H1 (cell line): ENCODE measurements at regions not wholly inside any gene's neighbourhood (a gene's known extent, or its start where the extent isn't known, plus 50 kb on each side); places are given as distances from the start of the nearest gene placed in this dataset.

Experiments used
- CTCF ChIA-PET: fragments of 300-600 bp; sonication (Branson Sonifier 250); formaldehyde crosslinking; loops from one replicate; lab custom pipeline; 2021; ENCODE audit not compliant: partially characterized antibody; lab: Charles Lee
- POLR2A ChIA-PET: fragments of 300-600 bp; sonication (Branson Sonifier 250); formaldehyde crosslinking; loops from one replicate; lab custom pipeline; 2021; ENCODE audit warnings: inconsistent platforms; ENCODE audit not compliant: partially characterized antibody; lab: Charles Lee
- DNase-seq, 2 experiments: peaks; one replicate each; pipeline versions ENCODE4 v3.0.0 to v3.0.0-alpha.2; 2010 to 2022; ENCODE audit warnings: low spot score in 2 of 2, low read depth in 1 of 2, mixed read lengths in 1 of 2
- FAIRE-seq: peaks from 2 replicates; lab custom pipeline; 2011; peaks lifted over from hg19 to GRCh38; lab: Jason Lieb, UNC
- H2AFZ ChIP-seq: 2 replicates; pipeline ENCODE4 v1.8.1; 2012; ENCODE audit warnings: low read length, inconsistent platforms
- H2AK5ac ChIP-seq: 2 replicates; pipeline ENCODE4 v1.6.1; 2013; ENCODE audit warnings: low read depth, low read length
- H2BK120ac ChIP-seq: replicated peaks from 2 replicates; pipeline ENCODE3; 2013; ENCODE audit warnings: low read depth, low read length, inconsistent platforms
- H2BK12ac ChIP-seq: 2 replicates; pipeline ENCODE4 v1.6.1; 2013; ENCODE audit warnings: low read depth, low read length
- H2BK15ac ChIP-seq: 2 replicates; pipeline ENCODE4 v1.6.1; 2013; ENCODE audit warnings: low read length
- H2BK20ac ChIP-seq: 2 replicates; pipeline ENCODE4 v1.6.1; 2013; ENCODE audit warnings: low read length
- H2BK5ac ChIP-seq: 2 replicates; pipeline ENCODE4 v1.6.1; 2013; ENCODE audit warnings: low read depth, low read length
- H3K14ac ChIP-seq: 2 replicates; pipeline ENCODE4 v1.6.1; 2013; ENCODE audit warnings: inconsistent platforms; ENCODE audit not compliant: insufficient read length
- H3K18ac ChIP-seq: 2 replicates; pipeline ENCODE4 v1.6.1; 2013; ENCODE audit warnings: low read length; ENCODE audit errors: extremely low read depth
- H3K23ac ChIP-seq: 2 replicates; pipeline ENCODE4 v1.6.1; 2013; ENCODE audit warnings: inconsistent platforms; ENCODE audit not compliant: insufficient read length
- H3K23me2 ChIP-seq: 2 replicates; pipeline ENCODE4 v1.6.1; 2013; ENCODE audit warnings: low read depth, low read length
- H3K27ac ChIP-seq: 2 replicates; pipeline ENCODE4 v1.6.1; 2011; ENCODE audit warnings: low read depth, low read length, inconsistent platforms
- H3K27me3 ChIP-seq, 4 experiments: replicated peaks in 1 of 4; 1 replicate in 1 of 4; 2 replicates in 3 of 4; pipeline versions ENCODE4 v1.6.1 to v1.8.1; 2011 to 2013; ENCODE audit warnings: low read length in 3 of 4, mild to moderate bottlenecking in 3 of 4, inconsistent platforms in 2 of 4, mixed read lengths in 2 of 4, moderate library complexity in 1 of 4; ENCODE audit not compliant: control insufficient read depth in 3 of 4, insufficient read depth in 3 of 4; ENCODE audit errors: extremely low read depth in 1 of 4
- H3K36me3 ChIP-seq, 4 experiments: 2 replicates each; pipeline versions ENCODE4 v1.6.1 to v1.8.1; 2011 to 2013; ENCODE audit warnings: mild to moderate bottlenecking in 4 of 4, low read length in 3 of 4, moderate library complexity in 2 of 4, control low read depth in 1 of 4, inconsistent platforms in 1 of 4; ENCODE audit not compliant: insufficient read depth in 4 of 4, control insufficient read depth in 2 of 4
- H3K4ac ChIP-seq: replicated peaks from 2 replicates; pipeline ENCODE3; 2013; ENCODE audit warnings: low read length, low read depth, mixed read lengths, inconsistent platforms; ENCODE audit not compliant: insufficient read length
- H3K4me1 ChIP-seq, 4 experiments: replicated peaks in 1 of 4; 1 replicate in 1 of 4; 2 replicates in 3 of 4; pipeline versions ENCODE4 v1.6.1 to v1.8.1; 2011 to 2013; ENCODE audit warnings: low read length in 3 of 4, inconsistent platforms in 2 of 4, mixed read lengths in 1 of 4; ENCODE audit not compliant: insufficient read depth in 4 of 4, control insufficient read depth in 3 of 4
- H3K4me2 ChIP-seq, 2 experiments: 2 replicates each; pipeline versions ENCODE4 v1.6.1 to v1.8.1; 2011 to 2013; ENCODE audit warnings: low read depth in 2 of 2, low read length in 2 of 2, control low read depth in 1 of 2, inconsistent platforms in 1 of 2, mild to moderate bottlenecking in 1 of 2; ENCODE audit not compliant: insufficient read depth in 1 of 2
- H3K4me3 ChIP-seq, 4 experiments: fragments of 200-600, 300-600 bp in 1 of 4; sonication (generic), shearing (Covaris generic), sonication (Bioruptor Twin) in 1 of 4; 2 replicates each; pipeline versions ENCODE4 v1.5.1 to v1.8.1; 2011 to 2016; ENCODE audit warnings: low read length in 4 of 4, low read depth in 3 of 4, control low read depth in 2 of 4, inconsistent platforms in 2 of 4, mild to moderate bottlenecking in 2 of 4, mixed read lengths in 1 of 4, moderate library complexity in 1 of 4; ENCODE audit not compliant: insufficient read depth in 2 of 4; ENCODE audit errors: extremely low read depth in 1 of 4
- H3K56ac ChIP-seq: replicated peaks from 2 replicates; pipeline ENCODE3; 2013; ENCODE audit warnings: low read depth, mild to moderate bottlenecking, mixed read lengths, low read length, inconsistent platforms; ENCODE audit not compliant: insufficient read length
- H3K79me1 ChIP-seq: 2 replicates; pipeline ENCODE4 v1.6.1; 2013; ENCODE audit warnings: low read depth, low read length, control low read depth
- H3K79me2 ChIP-seq, 2 experiments: 2 replicates each; pipeline versions ENCODE4 v1.6.1 to v1.8.1; 2012 to 2013; ENCODE audit warnings: low read length in 2 of 2, mild to moderate bottlenecking in 2 of 2, inconsistent platforms in 1 of 2; ENCODE audit not compliant: insufficient read depth in 2 of 2, control insufficient read depth in 1 of 2
- H3K9ac ChIP-seq, 4 experiments: replicated peaks in 1 of 4; 1 replicate in 1 of 4; 2 replicates in 3 of 4; pipeline versions ENCODE4 v1.6.1 to v1.8.1; 2011 to 2013; ENCODE audit warnings: low read depth in 3 of 4, low read length in 3 of 4, control low read depth in 2 of 4, mild to moderate bottlenecking in 2 of 4, moderate library complexity in 2 of 4, inconsistent platforms in 1 of 4; ENCODE audit errors: extremely low read depth in 1 of 4
- H3K9me3 ChIP-seq, 2 experiments: 2 replicates each; pipeline versions ENCODE4 v1.6.1 to v1.8.1; 2012 to 2013; ENCODE audit warnings: mild to moderate bottlenecking in 2 of 2, moderate library complexity in 2 of 2, control low read depth in 1 of 2, inconsistent platforms in 1 of 2, low read depth in 1 of 2, low read length in 1 of 2, mixed read lengths in 1 of 2; ENCODE audit not compliant: insufficient read depth in 2 of 2
- H4K20me1 ChIP-seq, 2 experiments: replicated peaks in 1 of 2; 2 replicates each; pipeline versions ENCODE3 to v1.8.1; 2011 to 2013; ENCODE audit warnings: inconsistent platforms in 2 of 2, low read length in 2 of 2, mild to moderate bottlenecking in 1 of 2; ENCODE audit not compliant: insufficient read depth in 2 of 2, control insufficient read depth in 1 of 2
- H4K5ac ChIP-seq: 2 replicates; pipeline ENCODE4 v1.6.1; 2013; ENCODE audit warnings: low read length, low read depth, mixed read lengths, inconsistent platforms; ENCODE audit not compliant: insufficient read length
- H4K8ac ChIP-seq: 2 replicates; pipeline ENCODE4 v1.8.0; 2013; ENCODE audit warnings: mild to moderate bottlenecking, moderate library complexity, low read length, inconsistent platforms; ENCODE audit not compliant: insufficient read depth; ENCODE audit errors: extremely low read depth
- H4K91ac ChIP-seq: replicated peaks from 2 replicates; pipeline ENCODE3; 2013; ENCODE audit warnings: low read length, mixed read lengths, inconsistent platforms; ENCODE audit not compliant: insufficient read length
- EP300 ChIP-seq, 2 experiments: IDR thresholded peaks; 1 replicate in 1 of 2; 2 replicates in 1 of 2; pipeline ENCODE4 v1.6.1; 2011 to 2012; ENCODE audit warnings: low read depth in 2 of 2, low read length in 2 of 2, mild to moderate bottlenecking in 2 of 2, borderline replicate concordance in 1 of 2, inconsistent platforms in 1 of 2, moderate library complexity in 1 of 2
- GABPA ChIP-seq: IDR thresholded peaks from 2 replicates; pipeline ENCODE4 v1.6.1; 2011; ENCODE audit warnings: mild to moderate bottlenecking, low read length, moderate library complexity, borderline replicate concordance; ENCODE audit not compliant: insufficient read depth
- HDAC6 ChIP-seq: IDR thresholded peaks from one replicate; pipeline ENCODE4 v1.7.1; 2012; ENCODE audit warnings: low read depth, mild to moderate bottlenecking, inconsistent platforms, low read length, moderate library complexity
- JUND ChIP-seq: IDR thresholded peaks from 2 replicates; pipeline ENCODE4 v1.6.1; 2011; ENCODE audit warnings: mild to moderate bottlenecking, improper control_type of control experiment, low read length
- KDM4A ChIP-seq: IDR thresholded peaks from one replicate; pipeline ENCODE4 v1.7.1; 2012; ENCODE audit warnings: low read depth, mild to moderate bottlenecking, moderate library complexity, low read length, inconsistent platforms; ENCODE audit not compliant: severe bottlenecking
- TBP ChIP-seq: IDR thresholded peaks from 2 replicates; pipeline ENCODE4 v1.6.1; 2011; ENCODE audit warnings: low read depth, low read length, improper control_type of control experiment
- YY1 ChIP-seq: IDR thresholded peaks from 2 replicates; pipeline ENCODE4 v1.6.1; 2011; ENCODE audit warnings: low read depth, mild to moderate bottlenecking, low read length
- ZNF274 ChIP-seq: IDR thresholded peaks from 2 replicates; pipeline ENCODE4 v1.7.0; 2012; ENCODE audit warnings: low read length, borderline replicate concordance; ENCODE audit errors: extremely low read depth
- WGBS, 2 experiments: shearing (Covaris generic) in 1 of 2; methylation state at CpG; one replicate each; pipeline versions ENCODE4 v1.1.6 to v1.1.7; 2013 to 2015; ENCODE audit warnings: low lambda C conversion rate in 2 of 2, mixed read lengths in 2 of 2, inconsistent platforms in 1 of 2, low coverage in 1 of 2, missing lambda C conversion rate in 1 of 2; ENCODE audit not compliant: insufficient replicate concordance in 2 of 2, insufficient coverage in 1 of 2, insufficient read length in 1 of 2; ENCODE audit errors: extremely low coverage in 1 of 2, missing lambda C conversion rate in 1 of 2; 5-methylcytosine and 5-hydroxymethylcytosine counted together

GRCh38 chr15:60228619-60229018 is 169.2 kb downstream of the ANXA2 start:
- H3K14ac ChIP-seq = no peak overlapping the region
- ChIA-PET CTCF (interaction anchor here (0.7 to 1.5 kb wide), 5 partner anchors 13 to 97 kb away, joined by 3 read pairs; no protein-coding TSS in a partner anchor), POLR2A (no interaction called here)
- no peak overlapping the region for H3K56ac ChIP-seq
- no peak overlapping the region for H4K8ac ChIP-seq
- no peak overlapping the region for H3K9ac ChIP-seq
- H3K4ac ChIP-seq = no peak overlapping the region
- no peaks in the 10 kb centered on the region for H3K9me3 ChIP-seq
- H3K36me3 ChIP-seq = no peaks in the 10 kb centered on the region
- DNase-seq = no peak
- no peaks in the 10 kb centered on the region for H3K23me2 ChIP-seq
- H2BK120ac ChIP-seq = no peak overlapping the region
- H3K4me3 ChIP-seq = no peak overlapping the region
- no peaks in the 10 kb centered on the region for H3K79me1 ChIP-seq
- WGBS, 2 experiments = 88% methylated on average over 2 of the region's 2 CpGs; no CpG with 5 or more reads in 1 of the 2 experiments
- H2BK20ac ChIP-seq = no peak overlapping the region
- TF ChIP-seq YY1 = no peak
- no peak for TF ChIP-seq KDM4A
- TF ChIP-seq HDAC6 = no peak
- no peak for TF ChIP-seq TBP
- no peak for TF ChIP-seq JUND
- no peak for TF ChIP-seq ZNF274
- no peak for TF ChIP-seq GABPA
- no peak for TF ChIP-seq EP300 (IDR thresholded peaks at IDR 0.05; ENCODE audit: borderline replicate concordance in 1 of 2, low read depth in 2 of 2, low read length in 2 of 2)
- no peak overlapping the region for H2BK5ac ChIP-seq
- no peak overlapping the region for H3K4me2 ChIP-seq
- no peaks in the 10 kb centered on the region for H4K20me1 ChIP-seq
- H3K27ac ChIP-seq = no peak overlapping the region
- H2BK12ac ChIP-seq = no peak overlapping the region
- H2AK5ac ChIP-seq = no peak overlapping the region
- H4K91ac ChIP-seq = no peak overlapping the region
- no peaks in the 10 kb centered on the region for H3K79me2 ChIP-seq
- no peak overlapping the region for H3K23ac ChIP-seq
- no peak overlapping the region for H3K18ac ChIP-seq
- FAIRE-seq = no peak
- no peak overlapping the region for H2AFZ ChIP-seq
- no peak overlapping the region for H4K5ac ChIP-seq
- H3K4me1 ChIP-seq = peaks cover 0 to 4% (median 0%) of the 10 kb centered on the region in 4 experiments; a peak in 1 of 7 replicates
- H3K27me3 ChIP-seq = no peaks in the 10 kb centered on the region
- no peak overlapping the region for H2BK15ac ChIP-seq
